OCI-LY3 (cell line): ENCODE measurements at regions not wholly inside any gene's neighbourhood (a gene's known extent, or its start where the extent isn't known, plus 50 kb on each side); places are given as distances from the start of the nearest gene placed in this dataset.

Source experiments
- H2AFZ ChIP-seq: fragments of 200-600, 300-600 bp; shearing (Covaris generic); 2 replicates; pipeline ENCODE4 v1.6.0; 2014; ENCODE audit warnings: antibody characterized with exemption, low read depth, low read length
- H3K27ac ChIP-seq: fragments of 200-600, 300-600 bp; sonication (generic); 2 replicates; pipeline ENCODE4 v1.5.1; 2014; ENCODE audit warnings: mild to moderate bottlenecking, low read length, moderate library complexity, mixed read lengths
- H3K27me3 ChIP-seq: fragments of 200-600, 300-600 bp; sonication (generic); 2 replicates; pipeline ENCODE4 v1.6.1; 2014; ENCODE audit warnings: low read depth, low read length, mixed read lengths
- H3K36me3 ChIP-seq: fragments of 200-600, 300-600 bp; sonication (generic); replicated peaks from 2 replicates; pipeline ENCODE3; 2014; ENCODE audit warnings: low read depth, low read length, mixed read lengths
- H3K4me1 ChIP-seq: fragments of 300-600, 200-600 bp; sonication (generic); 2 replicates; pipeline ENCODE4 v1.6.1; 2014; ENCODE audit warnings: low read length, mixed read lengths
- H3K4me2 ChIP-seq: fragments of 200-600, 300-600 bp; sonication (generic); 2 replicates; pipeline ENCODE4 v1.6.1; 2014; ENCODE audit warnings: low read length, mixed read lengths
- H3K4me3 ChIP-seq: fragments of 300-600, 200-600 bp; sonication (generic); 2 replicates; pipeline ENCODE4 v1.5.1; 2014; ENCODE audit warnings: antibody characterized with exemption, mild to moderate bottlenecking, low read length, moderate library complexity
- H3K79me2 ChIP-seq: fragments of 300-600, 200-600 bp; shearing (Covaris generic); 2 replicates; pipeline ENCODE4 v1.6.1; 2014; ENCODE audit warnings: mild to moderate bottlenecking, low read length, mixed read lengths
- H3K9ac ChIP-seq: fragments of 300-600, 200-600 bp; shearing (Covaris generic); 2 replicates; pipeline ENCODE4 v1.6.0; 2014; ENCODE audit warnings: mild to moderate bottlenecking, low read length, moderate library complexity
- H3K9me3 ChIP-seq: fragments of 200-600, 300-600 bp; shearing (Covaris generic); 2 replicates; pipeline ENCODE4 v1.6.1; 2014; ENCODE audit warnings: low read length, mixed read lengths; ENCODE audit not compliant: insufficient read depth
- H4K20me1 ChIP-seq: fragments of 200-600, 300-600 bp; sonication (generic); 2 replicates; pipeline ENCODE4 v1.6.1; 2016; ENCODE audit warnings: low read length, mixed read lengths; ENCODE audit not compliant: insufficient read depth
- EZH2phosphoT487 ChIP-seq: fragments of 200-600 bp; shearing (Covaris generic); IDR thresholded peaks from 2 replicates; pipeline ENCODE4 v1.6.1; 2018; ENCODE audit warnings: antibody characterized with exemption, mixed run types, low read depth
- TF ChIP-seq, protein P1 (sequence below): fragments of 200-600, 300-600 bp; sonication (generic); IDR thresholded peaks from 2 replicates; pipeline ENCODE4 v1.5.1; 2014; ENCODE audit warnings: antibody characterized with exemption, low read length, low read depth

DNA sequence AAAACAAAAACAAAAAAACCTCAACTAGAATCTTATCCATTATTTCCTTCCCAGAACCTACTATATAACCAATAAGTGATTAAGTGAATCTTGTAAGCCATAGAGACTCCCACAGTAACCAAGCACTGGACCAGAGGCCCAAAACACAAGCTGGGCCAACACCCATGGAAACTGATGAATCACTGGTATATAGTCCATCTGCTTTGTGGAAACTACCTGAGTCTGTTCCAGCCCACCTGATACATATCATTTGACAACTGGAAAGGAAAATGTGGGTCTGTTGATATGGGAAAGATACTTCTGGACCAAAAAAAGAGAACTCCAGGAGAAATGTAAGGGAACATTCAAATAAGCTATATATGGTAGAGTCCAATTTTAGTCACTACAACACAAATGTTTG, 252.8 kb downstream of the MREG start:
- Histone ChIP-seq H2AFZ (no peak overlapping the region), H3K4me1 (no peaks in the 10 kb centered on the region), H3K36me3 (no peaks in the 10 kb centered on the region), H3K4me2 (no peak overlapping the region), H3K9ac (no peak overlapping the region), H3K27me3 (no peaks in the 10 kb centered on the region), H3K27ac (no peak overlapping the region), H3K4me3 (no peak overlapping the region), H3K79me2 (no peaks in the 10 kb centered on the region), H3K9me3 (no peaks in the 10 kb centered on the region), H4K20me1 (no peaks in the 10 kb centered on the region)
- no peak for TF ChIP-seq EZH2phosphoT487
- TF ChIP-seq, protein P1, sequence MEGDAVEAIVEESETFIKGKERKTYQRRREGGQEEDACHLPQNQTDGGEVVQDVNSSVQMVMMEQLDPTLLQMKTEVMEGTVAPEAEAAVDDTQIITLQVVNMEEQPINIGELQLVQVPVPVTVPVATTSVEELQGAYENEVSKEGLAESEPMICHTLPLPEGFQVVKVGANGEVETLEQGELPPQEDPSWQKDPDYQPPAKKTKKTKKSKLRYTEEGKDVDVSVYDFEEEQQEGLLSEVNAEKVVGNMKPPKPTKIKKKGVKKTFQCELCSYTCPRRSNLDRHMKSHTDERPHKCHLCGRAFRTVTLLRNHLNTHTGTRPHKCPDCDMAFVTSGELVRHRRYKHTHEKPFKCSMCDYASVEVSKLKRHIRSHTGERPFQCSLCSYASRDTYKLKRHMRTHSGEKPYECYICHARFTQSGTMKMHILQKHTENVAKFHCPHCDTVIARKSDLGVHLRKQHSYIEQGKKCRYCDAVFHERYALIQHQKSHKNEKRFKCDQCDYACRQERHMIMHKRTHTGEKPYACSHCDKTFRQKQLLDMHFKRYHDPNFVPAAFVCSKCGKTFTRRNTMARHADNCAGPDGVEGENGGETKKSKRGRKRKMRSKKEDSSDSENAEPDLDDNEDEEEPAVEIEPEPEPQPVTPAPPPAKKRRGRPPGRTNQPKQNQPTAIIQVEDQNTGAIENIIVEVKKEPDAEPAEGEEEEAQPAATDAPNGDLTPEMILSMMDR = no peak

DNA sequence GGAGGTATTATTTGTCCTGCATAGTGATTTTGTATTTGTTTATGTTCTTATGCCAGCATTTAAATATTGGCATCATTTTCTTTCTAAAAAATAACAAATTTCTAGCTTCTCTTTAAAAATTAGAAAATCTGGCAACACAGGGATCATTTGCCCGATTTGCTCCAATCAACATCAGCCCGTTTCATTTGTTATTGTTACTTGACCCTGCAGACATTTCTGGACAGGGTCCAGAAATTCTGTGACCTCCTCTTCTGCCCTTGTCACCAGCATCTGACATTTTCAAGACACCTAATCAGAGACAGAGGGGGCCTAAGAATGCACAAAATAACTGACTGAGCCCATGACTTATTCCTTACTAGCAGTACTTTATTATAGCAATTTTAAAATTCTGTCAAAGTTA, 253.3 kb downstream of the MREG start:
- TF ChIP-seq, protein P1 = no peak
- Histone ChIP-seq H3K9ac (no peak overlapping the region), H3K9me3 (no peaks in the 10 kb centered on the region), H3K4me3 (no peak overlapping the region), H4K20me1 (no peaks in the 10 kb centered on the region), H3K27me3 (no peaks in the 10 kb centered on the region), H3K27ac (no peak overlapping the region), H3K4me2 (no peak overlapping the region), H3K79me2 (no peaks in the 10 kb centered on the region), H3K4me1 (no peaks in the 10 kb centered on the region), H3K36me3 (no peaks in the 10 kb centered on the region), H2AFZ (no peak overlapping the region)

DNA sequence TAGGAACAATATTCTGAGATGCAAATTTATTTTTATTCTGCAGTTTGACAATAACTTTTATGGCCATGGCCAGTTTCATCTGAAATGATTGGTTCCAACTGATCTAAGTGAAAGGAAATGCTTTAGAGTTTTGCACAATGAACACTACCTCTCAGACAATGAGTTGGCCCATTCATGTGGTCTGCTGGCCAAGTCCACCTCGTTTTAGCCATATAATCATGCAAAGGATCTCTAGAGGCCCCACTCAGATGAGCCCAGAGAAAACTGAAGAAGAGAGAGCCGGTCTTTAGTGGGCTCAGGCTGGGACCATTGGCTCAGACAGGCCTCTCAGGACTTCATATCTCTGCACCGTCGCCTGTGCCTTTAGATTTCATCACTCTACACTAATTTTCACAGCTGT, 254.7 kb downstream of the MREG start:
- no peak for TF ChIP-seq EZH2phosphoT487
- TF ChIP-seq, protein P1 = no peak
- no peaks in the 10 kb centered on the region for H4K20me1 ChIP-seq
- H3K79me2 ChIP-seq = no peaks in the 10 kb centered on the region
- no peaks in the 10 kb centered on the region for H3K36me3 ChIP-seq
- H3K4me2 ChIP-seq = no peak overlapping the region
- no peak overlapping the region for H3K27ac ChIP-seq
- no peaks in the 10 kb centered on the region for H3K9me3 ChIP-seq
- no peaks in the 10 kb centered on the region for H3K27me3 ChIP-seq
- H2AFZ ChIP-seq = no peak overlapping the region
- no peak overlapping the region for H3K9ac ChIP-seq
- no peaks in the 10 kb centered on the region for H3K4me1 ChIP-seq
- no peak overlapping the region for H3K4me3 ChIP-seq

DNA sequence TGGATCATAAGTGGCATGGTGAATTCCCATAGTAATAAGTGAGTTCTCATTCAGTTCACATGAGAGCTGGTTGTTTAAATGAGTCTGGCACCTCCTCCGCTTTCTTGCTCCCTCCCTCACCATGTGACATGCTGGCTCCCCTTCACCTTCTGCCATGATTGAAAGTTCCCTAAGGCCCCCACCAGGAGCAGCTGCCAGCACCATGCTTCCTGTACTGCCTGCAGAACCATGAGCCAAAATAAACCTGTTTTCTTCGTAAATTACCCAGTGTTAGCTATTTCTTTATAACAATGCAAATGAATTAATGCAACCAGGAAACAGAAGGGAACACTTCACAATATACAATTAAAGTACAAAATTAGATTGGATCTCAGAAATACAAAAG, 257.0 kb downstream of the MREG start:
- no peaks in the 10 kb centered on the region for H4K20me1 ChIP-seq
- H3K9ac ChIP-seq = no peak overlapping the region
- no peak overlapping the region for H2AFZ ChIP-seq
- H3K27me3 ChIP-seq = no peaks in the 10 kb centered on the region
- TF ChIP-seq, protein P1 = no peak
- TF ChIP-seq EZH2phosphoT487 = no peak
- H3K4me3 ChIP-seq = no peak overlapping the region
- H3K36me3 ChIP-seq = no peaks in the 10 kb centered on the region
- no peak overlapping the region for H3K27ac ChIP-seq
- no peaks in the 10 kb centered on the region for H3K9me3 ChIP-seq
- H3K79me2 ChIP-seq = no peaks in the 10 kb centered on the region
- no peaks in the 10 kb centered on the region for H3K4me1 ChIP-seq
- no peak overlapping the region for H3K4me2 ChIP-seq
